IPS-15b (cell line): ENCODE measurements at regions not wholly inside any gene's neighbourhood (a gene's known extent, or its start where the extent isn't known, plus 50 kb on each side); places are given as distances from the start of the nearest gene placed in this dataset.
"Not testable (repeated sequence)": the region's sequence is repeated elsewhere in the genome, so short reads cannot be mapped to it uniquely, and the experiment has no call there.

Experiments
- H3K27me3 ChIP-seq: one replicate; pipeline ENCODE4 v1.6.1; 2013; ENCODE audit warnings: low read length; ENCODE audit not compliant: control insufficient read depth, insufficient read depth
- H3K36me3 ChIP-seq: one replicate; pipeline ENCODE4 v1.6.1; 2013; ENCODE audit warnings: low read length; ENCODE audit not compliant: control insufficient read depth, insufficient read depth
- H3K4me1 ChIP-seq: one replicate; pipeline ENCODE4 v1.6.1; 2013; ENCODE audit warnings: mild to moderate bottlenecking, low read length; ENCODE audit not compliant: control insufficient read depth, insufficient read depth
- H3K4me3 ChIP-seq: one replicate; pipeline ENCODE4 v1.5.1; 2013; ENCODE audit warnings: low read depth, low read length
- H3K9ac ChIP-seq: one replicate; pipeline ENCODE4 v1.6.1; 2013; ENCODE audit warnings: low read depth, mild to moderate bottlenecking, low read length
- H3K9me3 ChIP-seq: one replicate; pipeline ENCODE4 v1.6.1; 2013; ENCODE audit warnings: mild to moderate bottlenecking, low read length; ENCODE audit not compliant: control insufficient read depth, insufficient read depth

GRCh38 chr12:131206630-131207299 lies 253.1 kb downstream of the ADGRD1 start:
- H3K36me3 ChIP-seq, H3K27me3 ChIP-seq, H3K9ac ChIP-seq, H3K4me1 ChIP-seq, H3K4me3 ChIP-seq, H3K9me3 ChIP-seq: not testable (repeated sequence)

GRCh38 chr12:131207300-131207660 lies 253.6 kb downstream of the ADGRD1 start:
- H3K27me3 ChIP-seq, H3K9ac ChIP-seq, H3K36me3 ChIP-seq, H3K9me3 ChIP-seq, H3K4me3 ChIP-seq, H3K4me1 ChIP-seq: not testable (repeated sequence)

GRCh38 chr12:131207841-131208240 lies 254.1 kb downstream of the ADGRD1 start:
- H3K36me3 ChIP-seq, H3K27me3 ChIP-seq: not testable (repeated sequence)

DNA sequence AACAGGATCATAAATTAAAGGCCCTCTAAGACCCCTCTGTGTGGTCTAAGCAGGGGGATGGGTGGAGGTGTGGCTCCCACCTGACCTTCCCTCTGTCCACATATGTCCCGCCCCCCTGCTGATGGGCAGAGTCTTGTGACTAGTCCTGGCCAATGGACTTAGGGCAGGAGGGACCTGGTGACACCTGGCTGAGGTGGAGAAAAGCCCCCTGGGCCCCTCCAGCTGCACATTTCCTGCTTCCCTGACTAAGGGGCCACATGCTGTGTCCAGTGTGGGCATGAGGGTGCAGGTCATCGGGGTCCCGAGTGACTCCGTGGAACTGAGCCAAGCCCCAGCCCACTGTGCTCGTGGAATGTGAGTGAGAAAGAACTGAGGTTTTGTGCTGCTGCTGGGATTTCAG lies 254.7 kb downstream of the ADGRD1 start:
- H3K36me3 ChIP-seq: no peaks in the 10 kb centered on the region
- H3K9ac ChIP-seq: no peak overlapping the region
- H3K27me3 ChIP-seq: no peaks in the 10 kb centered on the region
- no peaks in the 10 kb centered on the region for H3K4me1 ChIP-seq
- no peaks in the 10 kb centered on the region for H3K9me3 ChIP-seq
- H3K4me3 ChIP-seq: no peak overlapping the region

More at GRCh38 chr12:131207841-131208240, 254.1 kb downstream of the ADGRD1 start:
- H3K9me3 ChIP-seq, H3K4me3 ChIP-seq, H3K9ac ChIP-seq, H3K4me1 ChIP-seq: not testable (repeated sequence)

DNA sequence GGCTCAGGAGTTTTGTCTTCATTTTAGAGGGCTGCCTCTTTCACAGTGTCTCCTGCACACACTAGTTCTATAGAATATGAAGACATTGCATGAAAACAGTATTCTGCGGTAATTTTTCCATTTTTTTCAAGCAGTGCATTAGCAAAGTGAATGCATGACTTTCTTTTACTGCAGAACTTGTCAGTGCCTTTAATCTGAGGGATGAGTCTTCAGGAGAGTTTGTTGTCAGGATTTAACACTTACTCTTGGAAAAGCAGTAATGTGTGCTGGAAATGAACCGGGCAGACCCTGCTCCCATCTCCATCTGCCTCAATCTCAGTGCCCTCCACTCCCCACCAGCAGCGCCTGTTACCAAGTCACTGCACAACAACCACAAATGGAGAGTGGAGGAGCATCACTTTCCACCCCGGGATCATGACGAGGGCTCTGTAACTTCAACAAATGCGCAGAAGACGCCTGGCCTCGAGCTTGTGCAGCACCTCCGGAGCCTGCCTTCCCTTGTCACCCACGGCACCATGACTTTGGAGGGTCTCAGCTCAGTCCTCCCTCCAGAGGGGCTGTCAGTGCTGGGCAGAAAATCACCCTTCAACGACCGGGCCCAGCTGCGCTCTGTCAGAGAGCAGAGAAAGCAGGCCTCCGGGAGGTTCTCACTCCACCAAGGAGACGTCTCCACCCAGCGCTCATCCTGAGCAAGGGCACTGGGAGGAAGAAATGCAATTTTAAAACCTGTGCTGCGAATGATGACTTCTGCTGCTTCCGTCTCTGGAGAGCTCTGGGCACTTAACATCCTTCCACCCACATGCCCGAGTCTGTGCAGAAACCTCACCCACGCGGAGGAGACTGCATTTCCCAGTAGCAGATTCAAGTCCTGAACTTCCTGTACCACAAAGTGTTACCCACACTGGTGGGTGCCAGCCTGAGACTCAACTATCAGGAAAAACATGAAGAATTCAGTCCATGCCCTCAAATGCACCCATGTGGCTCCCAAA lies 255.7 kb downstream of the ADGRD1 start:
- Histone ChIP-seq H3K36me3 (no peaks in the 10 kb centered on the region), H3K9ac (no peak overlapping the region), H3K9me3 (no peaks in the 10 kb centered on the region), H3K4me3 (no peak overlapping the region), H3K4me1 (no peaks in the 10 kb centered on the region), H3K27me3 (no peaks in the 10 kb centered on the region)

- Histone ChIP-seq H3K9me3 (no peaks in the 10 kb centered on the region), H3K27me3 (no peaks in the 10 kb centered on the region), H3K36me3 (no peaks in the 10 kb centered on the region)
These were observed 257.0 kb downstream of the ADGRD1 start for GRCh38 chr12:131210506-131211339.

DNA sequence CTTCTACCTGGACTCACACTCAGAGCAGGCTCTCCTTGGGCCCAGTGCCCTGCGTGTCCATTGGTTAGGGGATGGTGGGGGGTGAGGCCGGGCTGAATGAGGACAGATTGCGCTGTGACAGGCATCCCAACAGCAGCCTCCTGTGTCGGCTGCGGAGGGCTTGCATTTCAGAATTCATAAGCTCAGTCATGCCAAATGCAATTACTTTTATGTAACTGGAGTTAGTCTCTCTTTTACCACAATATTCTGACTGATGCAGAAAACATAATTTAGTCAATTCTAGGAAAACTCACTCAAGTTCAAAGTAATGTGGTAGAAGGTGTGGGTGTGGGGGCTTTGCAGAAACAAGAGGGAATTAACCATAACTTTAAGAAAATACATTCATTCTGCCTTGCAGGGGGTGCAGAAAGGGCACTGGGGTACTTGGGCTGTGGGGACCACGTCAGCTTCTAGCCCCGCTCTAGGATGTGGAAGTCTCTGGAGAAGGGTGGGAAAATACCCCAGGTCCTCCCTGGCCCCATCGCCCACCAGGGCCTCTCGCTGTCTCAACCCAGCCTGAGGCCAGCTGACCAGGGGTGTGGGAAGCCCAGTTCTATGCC lies 257.7 kb downstream of the ADGRD1 start:
- H3K27me3 ChIP-seq: no peaks in the 10 kb centered on the region
- no peak overlapping the region for H3K4me3 ChIP-seq
- H3K9me3 ChIP-seq: no peaks in the 10 kb centered on the region
- H3K4me1 ChIP-seq: no peaks in the 10 kb centered on the region
- H3K9ac ChIP-seq: no peak overlapping the region
- no peaks in the 10 kb centered on the region for H3K36me3 ChIP-seq

More at GRCh38 chr12:131210506-131211339, 257.0 kb downstream of the ADGRD1 start:
- Histone ChIP-seq H3K4me1 (no peaks in the 10 kb centered on the region), H3K4me3 (no peak overlapping the region), H3K9ac (no peak overlapping the region)

DNA sequence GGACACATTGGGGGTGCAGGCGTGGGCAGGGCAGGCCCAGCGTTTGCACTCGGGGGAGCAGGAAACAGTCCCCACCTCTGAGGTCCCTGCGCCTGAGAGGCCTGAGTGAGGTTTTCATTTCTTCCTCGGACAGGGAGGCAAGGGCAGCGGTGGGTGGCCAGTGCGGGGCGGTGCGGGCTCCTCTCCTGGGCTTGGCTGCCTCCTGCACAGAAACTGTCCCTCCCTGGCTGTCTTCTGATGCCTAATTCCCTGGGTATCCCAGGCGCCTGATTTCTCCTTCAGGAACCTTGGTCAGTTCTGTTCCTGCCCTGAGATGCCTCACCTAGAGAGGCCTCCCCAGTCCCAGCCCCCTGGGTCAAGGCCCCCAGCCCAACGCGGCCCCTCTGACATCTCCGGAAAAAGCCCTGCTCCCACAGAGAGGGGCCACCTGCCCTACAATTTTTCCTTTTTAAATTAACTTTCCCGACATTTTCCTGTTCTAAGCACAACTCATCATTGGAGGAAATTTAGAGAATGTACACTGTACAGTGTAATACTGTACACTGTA lies 260.3 kb downstream of the ADGRD1 start:
- H3K4me3 ChIP-seq: no peak overlapping the region
- H3K9ac ChIP-seq: no peak overlapping the region
- H3K27me3 ChIP-seq: no peaks in the 10 kb centered on the region
- H3K36me3 ChIP-seq: no peaks in the 10 kb centered on the region
- peaks cover 11% of the 10 kb centered on the region for H3K4me1 ChIP-seq
- no peaks in the 10 kb centered on the region for H3K9me3 ChIP-seq

GRCh38 chr12:131214936-131215335 lies 261.2 kb downstream of the ADGRD1 start:
- not testable (repeated sequence) for H3K9me3 ChIP-seq, H3K4me3 ChIP-seq, H3K27me3 ChIP-seq, H3K36me3 ChIP-seq, H3K9ac ChIP-seq
- H3K4me1 ChIP-seq: peaks cover 11% of the 10 kb centered on the region

DNA sequence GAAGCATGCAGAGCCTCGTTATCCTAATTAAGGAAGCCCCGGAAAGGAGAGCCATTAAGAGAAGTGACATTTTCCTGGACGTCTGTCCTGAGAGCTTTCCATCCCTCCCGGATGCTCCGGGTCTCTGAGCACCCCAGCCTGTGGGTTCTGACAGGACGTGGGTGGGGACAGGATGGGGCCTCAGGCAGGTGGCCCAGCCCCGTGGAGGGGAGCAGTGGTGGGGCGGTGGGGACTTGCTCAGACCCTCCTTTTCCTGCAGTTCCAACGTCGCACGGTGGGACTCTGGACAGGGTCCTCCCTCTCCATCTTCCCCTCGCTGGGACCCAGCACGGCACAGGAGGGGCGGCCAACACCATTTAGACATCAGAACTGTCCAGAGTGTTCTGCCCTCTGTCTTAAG lies 262.9 kb downstream of the ADGRD1 start:
- not testable (repeated sequence) for H3K4me3 ChIP-seq, H3K36me3 ChIP-seq, H3K9me3 ChIP-seq, H3K9ac ChIP-seq, H3K27me3 ChIP-seq
- peaks cover 11% of the 10 kb centered on the region for H3K4me1 ChIP-seq

- Histone ChIP-seq H3K9me3 (no peaks in the 10 kb centered on the region), H3K4me1 (peaks cover 11% of the 10 kb centered on the region), H3K27me3 (no peaks in the 10 kb centered on the region), H3K9ac (no peak overlapping the region), H3K36me3 (no peaks in the 10 kb centered on the region), H3K4me3 (no peak overlapping the region)
These were observed 263.4 kb downstream of the ADGRD1 start for GRCh38 chr12:131217024-131217586.
